GM04504 (cell line): ENCODE measurements at regions not wholly inside any gene's neighbourhood (a gene's known extent, or its start where the extent isn't known, plus 50 kb on each side); places are given as distances from the start of the nearest gene placed in this dataset.

Experiments
- DNase-seq: peaks from one replicate; pipeline ENCODE4 v3.0.0-alpha.2; 2012; ENCODE audit warnings: low read depth

- peak; percentile 51 for DNase-seq
Measured at GRCh38 chr13:99436686-99437416, 64.4 kb upstream of the TM9SF2 start.

- DNase-seq = no peak
Measured at GRCh38 chr13:99439048-99439447, 62.2 kb upstream of the TM9SF2 start.

- DNase-seq = no peak
Measured at GRCh38 chr13:99439850-99440604, 61.2 kb upstream of the TM9SF2 start.

- no peak for DNase-seq
Measured at GRCh38 chr13:99442273-99442895, 58.9 kb upstream of the TM9SF2 start.

GRCh38 chr13:99446242-99446641, 55.0 kb upstream of the TM9SF2 start:
- no peak for DNase-seq

- no peak for DNase-seq
Measured at GRCh38 chr13:99448546-99448945, 52.7 kb upstream of the TM9SF2 start.

GRCh38 chr13:99450416-99450815, 50.9 kb upstream of the TM9SF2 start:
- DNase-seq = no peak
